PC-3 (cell line): ENCODE measurements at regions not wholly inside any gene's neighbourhood (a gene's known extent, or its start where the extent isn't known, plus 50 kb on each side); places are given as distances from the start of the nearest gene placed in this dataset.

Experiments used
- ATAC-seq: fragments of 200-7000 bp; cut with Tn5 transposase; 2 replicates; pipeline ENCODE4 v1.9.1; 2020; ENCODE audit warnings: mild to moderate bottlenecking, moderate library complexity
- BruUV-seq: library from RNA; stranded (reverse); fragments of 400-500 nt; replicated peaks from 2 replicates; lab custom pipeline; 2021; lab: Mats Ljungman, UMichigan
- CTCF ChIA-PET: fragments of 300-600 bp; sonication (Branson Sonifier 250); formaldehyde crosslinking; loops from one replicate; lab custom pipeline; 2022; ENCODE audit warnings: antibody characterized with exemption; lab: Charles Lee
- POLR2A ChIA-PET: fragments of 300-600 bp; sonication (Branson Sonifier 250); formaldehyde crosslinking; loops from one replicate; lab custom pipeline; 2022; ENCODE audit warnings: antibody characterized with exemption; ENCODE audit not compliant: unreplicated experiment; lab: Charles Lee
- DNase-seq: peaks from one replicate; pipeline ENCODE4 v3.0.0-alpha.2; 2015
- H2AFZ ChIP-seq: fragments of 300-600 bp; sonication (generic); 2 replicates; pipeline ENCODE4 v1.6.0; 2016; ENCODE audit warnings: antibody characterized with exemption, low read length
- H3F3A ChIP-seq: fragments of 300-600 bp; sonication (generic); one replicate; pipeline ENCODE4 v1.6.0; 2017; ENCODE audit warnings: antibody characterized with exemption, low read length, control low read depth, mild to moderate bottlenecking; ENCODE audit not compliant: unreplicated experiment
- H3K27ac ChIP-seq: fragments of 300-600 bp; sonication (generic); 2 replicates; pipeline ENCODE4 v1.5.1; 2016; ENCODE audit warnings: mild to moderate bottlenecking, low read length
- H3K27me3 ChIP-seq: fragments of 300-600 bp; sonication (generic); 2 replicates; pipeline ENCODE4 v1.6.1; 2016; ENCODE audit warnings: low read length, mixed read lengths
- H3K36me3 ChIP-seq: fragments of 300-600 bp; sonication (generic); 2 replicates; pipeline ENCODE4 v1.6.1; 2016; ENCODE audit warnings: low read depth, mixed run types, low read length, mixed read lengths
- H3K4me1 ChIP-seq: fragments of 300-600 bp; sonication (generic); 2 replicates; pipeline ENCODE4 v1.5.1; 2016; ENCODE audit warnings: low read length; ENCODE audit not compliant: insufficient read depth
- H3K4me2 ChIP-seq: fragments of 300-600 bp; sonication (generic); 2 replicates; pipeline ENCODE4 v1.6.0; 2016; ENCODE audit warnings: low read length
- H3K4me3 ChIP-seq: fragments of 300-600 bp; sonication (generic); 2 replicates; pipeline ENCODE4 v1.5.1; 2016; ENCODE audit warnings: mild to moderate bottlenecking, low read length, mixed read lengths
- H3K79me2 ChIP-seq: fragments of 300-600 bp; sonication (generic); 2 replicates; pipeline ENCODE4 v1.6.1; 2017; ENCODE audit warnings: low read length, mixed read lengths
- H3K9ac ChIP-seq: fragments of 300-600 bp; sonication (generic); 2 replicates; pipeline ENCODE4 v1.6.0; 2016; ENCODE audit warnings: mild to moderate bottlenecking, low read length
- H3K9me2 ChIP-seq: fragments of 300-600 bp; sonication (generic); replicated peaks from 2 replicates; pipeline ENCODE4 v1.6.1; 2016; ENCODE audit warnings: mixed run types, low read length, mixed read lengths
- H3K9me3 ChIP-seq: fragments of 300-600 bp; sonication (generic); 2 replicates; pipeline ENCODE4 v1.6.1; 2016; ENCODE audit warnings: low read length, mixed read lengths
- H4K20me1 ChIP-seq: fragments of 300-600 bp; sonication (generic); 2 replicates; pipeline ENCODE4 v1.6.1; 2016; ENCODE audit warnings: low read length, mixed read lengths
- CTCF ChIP-seq: fragments of 300-600 bp; sonication (generic); conservative IDR thresholded peaks from 2 replicates; pipeline ENCODE4 v1.5.1; 2017; ENCODE audit warnings: antibody characterized with exemption, low read depth, mild to moderate bottlenecking, low read length
- EZH2 ChIP-seq: fragments of 300-600 bp; sonication (generic); IDR thresholded peaks from one replicate; pipeline ENCODE4 v1.6.1; 2017; ENCODE audit warnings: antibody characterized with exemption, mild to moderate bottlenecking, low read length; ENCODE audit not compliant: unreplicated experiment
- EZH2phosphoT487 ChIP-seq: fragments of 300-600 bp; sonication (generic); IDR thresholded peaks from 2 replicates; pipeline ENCODE4 v1.6.1; 2018; ENCODE audit warnings: mild to moderate bottlenecking, antibody characterized with exemption, low read length, borderline replicate concordance
- intact Hi-C: fragments of 100-400 bp; cut with micrococcal nuclease; formaldehyde crosslinking; loops from 2 replicates; pipeline ENCODE4 v1.9.0; 2023

GRCh38 chr12:131264635-131265034, 310.9 kb downstream of the ADGRD1 start:
- Histone ChIP-seq H3K9me2 (no peaks in the 10 kb centered on the region), H2AFZ (no peak overlapping the region), H3K27me3 (peaks cover 41% of the 10 kb centered on the region), H3F3A (no peaks in the 10 kb centered on the region), H4K20me1 (no peaks in the 10 kb centered on the region), H3K79me2 (no peaks in the 10 kb centered on the region), H3K4me2 (no peak overlapping the region), H3K9me3 (no peaks in the 10 kb centered on the region), H3K27ac (no peak overlapping the region), H3K9ac (no peak overlapping the region), H3K36me3 (no peaks in the 10 kb centered on the region), H3K4me1 (no peaks in the 10 kb centered on the region; the same call in 1 of the 2 replicates), H3K4me3 (no peak overlapping the region)
- TF ChIP-seq EZH2, result no peak
- TF ChIP-seq EZH2phosphoT487, result no peak
- TF ChIP-seq CTCF, result no peak
- BruUV-seq, result no TSS peak
- ATAC-seq, result peak; percentile 73
- ChIA-PET POLR2A (no interaction called here), CTCF (no interaction called here)
- intact Hi-C loops, result no loop called here
- peak; percentile 66 for DNase-seq

GRCh38 chr12:131266591-131267467, 313.1 kb downstream of the ADGRD1 start:
- POLR2A ChIA-PET, result no interaction called here
- no peak overlapping the region for H3K27ac ChIP-seq

More at GRCh38 chr12:131266591-131267467, 313.1 kb downstream of the ADGRD1 start:
- TF ChIP-seq EZH2phosphoT487, result no peak
- no peak for TF ChIP-seq EZH2
- no peak for TF ChIP-seq CTCF
- CTCF ChIA-PET, result no interaction called here
- Histone ChIP-seq H3K9me3 (no peaks in the 10 kb centered on the region), H3K4me1 (no peaks in the 10 kb centered on the region; the same call in 1 of the 2 replicates), H3K9ac (no peak overlapping the region), H4K20me1 (no peaks in the 10 kb centered on the region), H3K36me3 (no peaks in the 10 kb centered on the region), H3K79me2 (no peaks in the 10 kb centered on the region), H2AFZ (no peak overlapping the region), H3K9me2 (no peaks in the 10 kb centered on the region), H3K4me2 (no peak overlapping the region), H3K4me3 (no peak overlapping the region), H3K27me3 (peaks cover 32% of the 10 kb centered on the region), H3F3A (no peaks in the 10 kb centered on the region)
- BruUV-seq, result no TSS peak
- intact Hi-C loops, result no loop called here
- ATAC-seq, result no peak
- DNase-seq, result no peak
